Stimulated activated naive CD8-positive, alpha-beta T cell treated with anti-CD3 and anti-CD28 coated beads, Interleukin-15, amount 100 ng/mL, for 72 hours (primary cell): ENCODE measurements at regions not wholly inside any gene's neighbourhood (a gene's known extent, or its start where the extent isn't known, plus 50 kb on each side); places are given as distances from the start of the nearest gene placed in this dataset.
"Not testable (repeated sequence)": the region's sequence is repeated elsewhere in the genome, so short reads cannot be mapped to it uniquely, and the experiment has no call there.

ENCODE experiments used
- ATAC-seq: fragments of 150-1000 bp; cut with Tn5 transposase; 2 replicates; pipeline ENCODE4 v1.10.0; 2021; ENCODE audit warnings: mild to moderate bottlenecking, moderate library complexity
- DNase-seq, 2 donors: peaks; one replicate each; pipeline ENCODE4 v3.0.0; 2021 to 2022
- H3K27ac Mint-ChIP-seq, 2 donors: one replicate each; pipeline ENCODE4 v1.8.0; 2022; ENCODE audit warnings: mild to moderate bottlenecking in 2 of 2, mixed read lengths in 2 of 2, moderate library complexity in 2 of 2
- H3K27me3 Mint-ChIP-seq: one replicate; pipeline ENCODE4 v1.8.0; 2022; ENCODE audit warnings: mixed read lengths
- H3K4me1 Mint-ChIP-seq: one replicate; pipeline ENCODE4 v1.8.0; 2022; ENCODE audit warnings: mild to moderate bottlenecking, mixed read lengths
- H3K4me3 Mint-ChIP-seq, 2 donors: one replicate each; pipeline ENCODE4 v1.8.0; 2022; ENCODE audit warnings: mild to moderate bottlenecking in 2 of 2, mixed read lengths in 2 of 2, moderate library complexity in 1 of 2
- H3K9me3 Mint-ChIP-seq, 2 donors: one replicate each; pipeline ENCODE4 v1.8.0; 2022; ENCODE audit warnings: mixed read lengths in 2 of 2

- ATAC-seq (no peak), DNase-seq (no peak)
- Mint-ChIP-seq H3K9me3 (no peaks in the 10 kb centered on the region), H3K27ac (no peak overlapping the region), H3K27me3 (no peaks in the 10 kb centered on the region), H3K4me1 (no peaks in the 10 kb centered on the region), H3K4me3 (no peak overlapping the region)
Observed at GRCh38 chr3:176275113-176275512, 922.2 kb downstream of the TBL1XR1 start.

DNA sequence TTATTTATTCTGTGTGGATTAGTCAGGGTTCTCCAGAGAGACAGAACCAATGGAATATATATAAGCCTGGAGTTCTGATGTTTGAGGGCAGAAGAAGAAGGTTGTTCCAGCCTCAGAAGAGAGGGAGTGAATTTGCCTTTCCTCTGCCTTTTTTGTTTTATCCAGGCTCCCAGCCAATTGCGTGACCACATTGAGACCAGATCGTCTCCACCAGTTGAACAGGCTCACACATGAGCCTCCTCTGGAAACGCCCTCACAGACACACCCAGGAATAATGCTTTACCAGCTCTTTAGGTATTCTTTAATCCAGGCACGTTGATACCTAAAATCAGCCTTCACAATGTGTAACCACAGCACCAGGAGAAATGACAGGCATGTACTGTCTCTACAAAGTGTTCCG, 923.1 kb downstream of the TBL1XR1 start:
- no peaks in the 10 kb centered on the region for H3K4me1 Mint-ChIP-seq
- DNase-seq (no peak), ATAC-seq (no peak)
- H3K27me3 Mint-ChIP-seq: no peaks in the 10 kb centered on the region
- no peak overlapping the region for H3K27ac Mint-ChIP-seq
- H3K9me3 Mint-ChIP-seq: no peaks in the 10 kb centered on the region
- no peak overlapping the region for H3K4me3 Mint-ChIP-seq

- peaks cover 24 to 34% of the 10 kb centered on the region in 2 donors for H3K9me3 Mint-ChIP-seq
- ATAC-seq: no peak
- H3K4me3 Mint-ChIP-seq: no peak overlapping the region
- DNase-seq: no peak
- peak overlapping the region in 1 of 2 donors; percentile 37 for H3K27ac Mint-ChIP-seq
- H3K27me3 Mint-ChIP-seq: no peaks in the 10 kb centered on the region
- no peaks in the 10 kb centered on the region for H3K4me1 Mint-ChIP-seq
Observed at GRCh38 chr3:176262071-176262470, 935.2 kb downstream of the TBL1XR1 start.

DNA sequence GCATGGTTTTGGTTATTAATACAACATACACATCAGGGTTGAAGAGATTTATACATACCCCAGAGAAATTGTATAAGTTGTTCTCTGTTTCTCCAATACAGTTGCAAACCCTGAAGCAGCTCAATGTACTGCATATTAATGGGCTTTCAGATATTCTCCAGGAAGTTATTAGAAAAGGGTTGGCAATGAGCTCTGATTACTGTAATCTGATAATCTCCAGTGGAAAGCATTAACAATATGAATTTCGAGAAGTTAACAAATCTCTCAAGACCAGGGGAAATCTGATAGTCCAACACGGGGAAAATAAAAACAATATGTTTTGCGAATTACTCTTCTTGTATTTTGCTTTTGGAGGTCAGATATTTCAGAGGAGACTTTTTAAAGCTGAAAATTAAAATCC, 950.1 kb downstream of the TBL1XR1 start:
- H3K27me3 Mint-ChIP-seq: no peaks in the 10 kb centered on the region
- H3K9me3 Mint-ChIP-seq: peaks cover 5 to 6% of the 10 kb centered on the region in 2 donors
- H3K4me1 Mint-ChIP-seq: no peaks in the 10 kb centered on the region
- no peak for ATAC-seq
- no peak overlapping the region for H3K27ac Mint-ChIP-seq
- no peak for DNase-seq
- H3K4me3 Mint-ChIP-seq: no peak overlapping the region

- H3K4me3 Mint-ChIP-seq: no peak overlapping the region
- peaks cover 13 to 17% of the 10 kb centered on the region in 2 donors for H3K9me3 Mint-ChIP-seq
- no peak for DNase-seq
- no peaks in the 10 kb centered on the region for H3K27me3 Mint-ChIP-seq
- H3K4me1 Mint-ChIP-seq: no peaks in the 10 kb centered on the region
- H3K27ac Mint-ChIP-seq: no peak overlapping the region
- no peak for ATAC-seq
Observed at GRCh38 chr3:176219970-176220369, 977.3 kb downstream of the TBL1XR1 start.

DNA sequence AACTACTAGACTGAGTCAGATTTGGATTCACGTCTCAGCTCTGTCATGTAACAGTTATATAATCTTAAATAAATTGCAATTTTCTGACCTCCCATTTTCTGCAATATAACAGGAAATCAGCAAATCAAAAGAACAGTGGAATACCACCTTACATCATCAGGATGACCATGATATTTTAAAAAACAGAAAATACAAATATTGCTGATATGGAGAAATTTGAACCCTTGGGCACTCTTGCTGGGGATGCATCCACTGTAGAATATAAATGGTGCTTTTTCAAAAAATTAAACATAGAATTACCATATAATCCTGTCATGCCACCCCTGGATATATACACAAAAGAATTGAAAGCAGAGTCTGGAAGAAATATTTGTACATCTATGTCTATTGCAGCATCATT, 982.5 kb downstream of the TBL1XR1 start:
- no peak for DNase-seq
- H3K27ac Mint-ChIP-seq: no peak overlapping the region
- no peak overlapping the region for H3K4me3 Mint-ChIP-seq
- peaks cover 3 to 4% of the 10 kb centered on the region in 2 donors for H3K9me3 Mint-ChIP-seq
- H3K4me1 Mint-ChIP-seq: no peaks in the 10 kb centered on the region
- H3K27me3 Mint-ChIP-seq: no peaks in the 10 kb centered on the region
- ATAC-seq: no peak

DNA sequence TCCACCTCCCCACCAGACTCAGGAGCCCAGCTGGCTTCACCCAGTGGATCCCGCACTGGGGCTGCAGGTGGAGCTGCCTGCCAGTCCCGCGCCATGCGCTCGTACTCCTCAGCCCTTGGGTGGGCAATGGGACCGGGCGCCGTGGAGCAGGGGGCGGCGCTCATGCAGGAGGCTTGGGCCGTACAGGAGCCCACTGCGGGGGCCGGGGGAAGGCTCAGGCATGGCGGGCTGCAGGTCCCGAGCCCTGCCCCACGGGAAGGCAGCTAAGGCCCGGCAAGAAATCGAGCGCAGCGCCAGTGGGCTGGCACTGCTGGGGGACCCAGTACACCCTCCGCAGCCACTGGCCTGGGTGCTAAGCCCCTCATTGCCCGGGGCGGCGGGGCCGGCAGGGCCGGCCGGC, 984.0 kb downstream of the TBL1XR1 start:
- H3K4me1 Mint-ChIP-seq, DNase-seq, H3K4me3 Mint-ChIP-seq, ATAC-seq, H3K9me3 Mint-ChIP-seq, H3K27ac Mint-ChIP-seq, H3K27me3 Mint-ChIP-seq: not testable (repeated sequence)

GRCh38 chr3:176208915-176209314, 988.4 kb downstream of the TBL1XR1 start:
- H3K4me3 Mint-ChIP-seq: no peak overlapping the region
- no peaks in the 10 kb centered on the region for H3K27me3 Mint-ChIP-seq
- DNase-seq (no peak), ATAC-seq (no peak)
- no peak overlapping the region for H3K27ac Mint-ChIP-seq
- H3K9me3 Mint-ChIP-seq: no peaks in the 10 kb centered on the region
- no peaks in the 10 kb centered on the region for H3K4me1 Mint-ChIP-seq

- no peaks in the 10 kb centered on the region for H3K4me1 Mint-ChIP-seq
- DNase-seq (no peak), ATAC-seq (no peak)
- H3K4me3 Mint-ChIP-seq: no peak overlapping the region
- no peak overlapping the region for H3K27ac Mint-ChIP-seq
- no peaks in the 10 kb centered on the region for H3K9me3 Mint-ChIP-seq
- no peaks in the 10 kb centered on the region for H3K27me3 Mint-ChIP-seq
Observed at GRCh38 chr3:176208283-176208682, 989.0 kb downstream of the TBL1XR1 start.

- no peak for DNase-seq
- Mint-ChIP-seq H3K9me3 (no peaks in the 10 kb centered on the region), H3K27me3 (no peaks in the 10 kb centered on the region), H3K4me1 (no peaks in the 10 kb centered on the region), H3K27ac (no peak overlapping the region), H3K4me3 (no peak overlapping the region)
- ATAC-seq: no peak
Observed at GRCh38 chr3:176206809-176207208, 990.5 kb downstream of the TBL1XR1 start.

- H3K4me3 Mint-ChIP-seq: no peak overlapping the region
- DNase-seq: no peak
- H3K27me3 Mint-ChIP-seq: no peaks in the 10 kb centered on the region
- H3K27ac Mint-ChIP-seq: no peak overlapping the region
- no peak for ATAC-seq
- H3K4me1 Mint-ChIP-seq: no peaks in the 10 kb centered on the region
- no peaks in the 10 kb centered on the region for H3K9me3 Mint-ChIP-seq
Observed at GRCh38 chr3:176202652-176203051, 994.6 kb downstream of the TBL1XR1 start.

DNA sequence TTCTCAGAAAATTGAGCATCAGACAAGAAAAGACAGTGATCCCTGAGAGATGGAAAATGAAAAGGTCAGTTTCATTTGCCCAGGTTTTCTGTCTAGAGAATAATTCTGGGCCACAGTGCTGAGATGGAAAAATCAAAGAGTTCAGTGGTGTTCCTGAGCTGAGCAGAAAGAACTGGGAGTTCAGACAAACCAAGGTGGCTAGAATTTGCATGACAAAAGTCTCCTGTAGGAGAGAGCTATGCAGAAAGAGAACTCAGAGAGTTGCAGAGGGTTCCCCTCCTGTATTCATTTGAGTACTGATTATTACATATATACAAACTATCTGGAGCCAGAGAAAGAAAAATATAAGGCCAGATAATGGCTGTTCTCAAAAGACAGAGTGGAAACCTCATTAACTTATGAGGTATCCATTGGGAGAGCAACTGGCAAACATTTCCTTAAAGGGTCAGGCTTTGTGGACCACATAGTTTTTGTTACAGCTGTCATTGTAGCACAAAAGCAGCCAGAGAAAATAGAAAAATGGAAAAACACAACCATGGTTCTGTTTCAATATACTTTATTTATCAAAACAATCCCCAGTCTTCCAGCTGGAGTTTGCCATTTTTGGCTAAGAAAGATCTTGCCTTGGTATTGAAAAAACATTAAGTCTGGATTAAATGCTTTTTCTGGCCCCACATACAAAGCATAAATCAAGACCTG, 1004.1 kb downstream of the TBL1XR1 start:
- no peak for ATAC-seq
- Mint-ChIP-seq H3K27ac (no peak overlapping the region), H3K4me1 (no peaks in the 10 kb centered on the region), H3K9me3 (peaks cover 12 to 16% of the 10 kb centered on the region in 2 donors), H3K27me3 (no peaks in the 10 kb centered on the region), H3K4me3 (no peak overlapping the region)
- DNase-seq: no peak

- Mint-ChIP-seq H3K4me1 (no peaks in the 10 kb centered on the region), H3K27me3 (no peaks in the 10 kb centered on the region), H3K4me3 (no peak overlapping the region), H3K9me3 (peaks cover 8 to 12% of the 10 kb centered on the region in 2 donors), H3K27ac (no peak overlapping the region)
- ATAC-seq: no peak
- DNase-seq: no peak
Observed at GRCh38 chr3:176190755-176191154, 1006.5 kb downstream of the TBL1XR1 start.

DNA sequence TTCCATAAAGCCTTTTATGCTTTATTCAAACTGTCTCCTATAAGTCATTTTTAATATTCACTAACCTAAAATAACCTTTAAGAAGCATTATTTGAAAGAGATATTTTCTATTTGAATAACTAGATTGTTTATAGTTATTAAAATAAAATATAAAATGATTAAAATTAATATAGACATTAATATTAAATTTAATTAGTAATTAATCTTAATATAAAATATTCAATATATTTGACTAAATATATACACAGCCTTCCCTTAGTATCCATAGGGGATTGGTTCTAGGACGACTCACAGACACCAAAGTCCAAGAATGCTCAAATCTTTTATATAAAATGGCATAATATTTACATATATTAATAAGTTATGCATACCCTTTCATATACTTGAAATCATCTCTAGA, 1014.1 kb downstream of the TBL1XR1 start:
- DNase-seq (no peak), ATAC-seq (no peak)
- Mint-ChIP-seq H3K4me3 (no peak overlapping the region), H3K4me1 (no peaks in the 10 kb centered on the region), H3K27ac (no peak overlapping the region), H3K27me3 (no peaks in the 10 kb centered on the region), H3K9me3 (no peaks in the 10 kb centered on the region)

DNA sequence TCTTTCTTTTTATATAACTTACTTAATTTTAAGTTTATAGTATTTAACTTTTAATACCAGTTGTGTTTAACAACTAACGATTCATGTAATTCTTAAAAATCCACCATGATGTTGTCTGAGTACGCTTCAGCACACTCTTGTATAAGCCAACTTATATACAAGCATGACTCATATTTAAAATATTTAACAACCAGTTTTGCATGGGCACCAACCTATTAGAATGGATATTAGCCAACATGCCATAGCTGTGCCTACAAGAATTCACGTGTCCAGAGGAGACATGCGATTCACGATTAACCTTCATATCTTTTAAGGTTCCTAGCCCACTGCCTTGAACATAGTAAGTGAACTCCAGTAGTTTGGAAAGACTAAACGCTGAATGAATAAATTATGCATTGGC, 1023.2 kb downstream of the TBL1XR1 start:
- Mint-ChIP-seq H3K4me1 (no peaks in the 10 kb centered on the region), H3K9me3 (peaks cover 7 to 11% of the 10 kb centered on the region in 2 donors), H3K4me3 (no peak overlapping the region), H3K27ac (no peak overlapping the region), H3K27me3 (no peaks in the 10 kb centered on the region)
- no peak for DNase-seq
- no peak for ATAC-seq

DNA sequence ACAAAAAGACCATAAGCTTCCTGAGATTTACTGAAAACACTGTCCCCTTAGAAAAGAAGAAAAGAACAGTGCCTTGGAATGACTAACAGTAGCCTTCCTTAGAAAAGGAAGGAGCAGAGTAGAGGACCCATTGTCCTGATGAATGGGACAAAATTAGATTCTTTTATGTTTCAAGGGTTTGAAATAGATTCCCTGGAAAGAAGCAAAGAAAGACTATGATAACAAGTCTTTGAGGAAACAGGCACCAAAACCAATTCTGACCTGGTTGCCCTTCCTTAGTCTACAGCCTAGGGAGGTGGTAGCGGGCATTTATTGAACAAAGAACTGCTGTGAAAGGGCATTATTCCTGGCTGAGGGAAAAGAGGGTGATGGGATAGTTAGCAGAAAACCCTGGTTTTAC, 1024.8 kb downstream of the TBL1XR1 start:
- Mint-ChIP-seq H3K27ac (no peak overlapping the region), H3K4me3 (no peak overlapping the region), H3K9me3 (peaks cover 7 to 11% of the 10 kb centered on the region in 2 donors), H3K4me1 (no peaks in the 10 kb centered on the region), H3K27me3 (no peaks in the 10 kb centered on the region)
- DNase-seq (no peak), ATAC-seq (no peak)

GRCh38 chr3:176167272-176167671, 1030.0 kb downstream of the TBL1XR1 start:
- H3K27ac Mint-ChIP-seq: no peak overlapping the region
- H3K9me3 Mint-ChIP-seq: peaks cover 14% of the 10 kb centered on the region in 2 donors
- ATAC-seq (no peak), DNase-seq (no peak)
- no peak overlapping the region for H3K4me3 Mint-ChIP-seq
- no peaks in the 10 kb centered on the region for H3K27me3 Mint-ChIP-seq
- H3K4me1 Mint-ChIP-seq: no peaks in the 10 kb centered on the region
